ENCODE measurements at regions not wholly inside any gene's neighbourhood (a gene's known extent, or its start where the extent isn't known, plus 50 kb on each side); places are given as distances from the start of the nearest gene placed in this dataset.

GRCh38 chr17:72535346-72535745 is 414.5 kb downstream of the SOX9 start:
- Histone ChIP-seq H3K4me2 (no peak overlapping the region), H3K27me3 (no peaks in the 10 kb centered on the region), H3K4me3 (no peak overlapping the region), H2AFZ (no peak overlapping the region), H3K9me3 (ENCODE audit: low read depth) (no peaks in the 10 kb centered on the region), H3K9me2 (replicated peaks; ENCODE audit: insufficient read depth) (no peaks in the 10 kb centered on the region), H3K79me2 (peaks cover 91% of the 10 kb centered on the region), H4K20me1 (ENCODE audit: insufficient read depth, poor library complexity, severe bottlenecking) (no peaks in the 10 kb centered on the region), H3K36me3 (replicated peaks; ENCODE audit: insufficient read depth, low read depth) (no peaks in the 10 kb centered on the region), H3K4me1 (ENCODE audit: insufficient read depth) (peaks cover 14% of the 10 kb centered on the region), H3K27ac (no peak overlapping the region)
- no peak for DNase-seq (ENCODE audit: low spot score)
- WGBS (ENCODE audit: low lambda C conversion rate, missing lambda C conversion rate), result 83% methylated on average over 4 of the region's 4 CpGs
- TF ChIP-seq EZH2 (IDR thresholded peaks at IDR 0.05; ENCODE audit: borderline replicate concordance) (no peak), EZH2phosphoT487 (IDR thresholded peaks at IDR 0.05; ENCODE audit: low read depth, severe bottlenecking, unreplicated experiment) (no peak)
- TF ChIP-seq, protein P1, sequence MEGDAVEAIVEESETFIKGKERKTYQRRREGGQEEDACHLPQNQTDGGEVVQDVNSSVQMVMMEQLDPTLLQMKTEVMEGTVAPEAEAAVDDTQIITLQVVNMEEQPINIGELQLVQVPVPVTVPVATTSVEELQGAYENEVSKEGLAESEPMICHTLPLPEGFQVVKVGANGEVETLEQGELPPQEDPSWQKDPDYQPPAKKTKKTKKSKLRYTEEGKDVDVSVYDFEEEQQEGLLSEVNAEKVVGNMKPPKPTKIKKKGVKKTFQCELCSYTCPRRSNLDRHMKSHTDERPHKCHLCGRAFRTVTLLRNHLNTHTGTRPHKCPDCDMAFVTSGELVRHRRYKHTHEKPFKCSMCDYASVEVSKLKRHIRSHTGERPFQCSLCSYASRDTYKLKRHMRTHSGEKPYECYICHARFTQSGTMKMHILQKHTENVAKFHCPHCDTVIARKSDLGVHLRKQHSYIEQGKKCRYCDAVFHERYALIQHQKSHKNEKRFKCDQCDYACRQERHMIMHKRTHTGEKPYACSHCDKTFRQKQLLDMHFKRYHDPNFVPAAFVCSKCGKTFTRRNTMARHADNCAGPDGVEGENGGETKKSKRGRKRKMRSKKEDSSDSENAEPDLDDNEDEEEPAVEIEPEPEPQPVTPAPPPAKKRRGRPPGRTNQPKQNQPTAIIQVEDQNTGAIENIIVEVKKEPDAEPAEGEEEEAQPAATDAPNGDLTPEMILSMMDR (IDR thresholded peaks at IDR 0.05; ENCODE audit: poor library complexity), result no peak

DNA sequence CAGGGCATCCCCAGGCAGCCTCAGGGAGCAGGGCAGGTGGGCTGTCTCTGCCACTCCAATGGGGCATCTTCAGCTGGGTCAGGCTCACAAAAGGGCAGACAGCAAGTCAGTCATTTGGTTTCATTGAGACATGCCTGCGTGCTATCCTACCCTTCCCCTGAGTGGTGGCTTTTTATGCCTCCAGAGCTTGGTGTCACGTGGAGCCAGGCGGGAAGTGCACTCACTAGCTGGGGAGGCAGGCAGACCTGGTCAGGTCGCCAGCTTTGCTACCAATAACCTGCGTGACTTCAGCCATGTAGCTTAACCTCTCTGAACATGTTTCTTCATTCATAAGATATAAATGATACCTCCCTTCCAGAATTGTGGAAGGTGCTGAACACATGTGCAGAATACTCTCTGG is 415.0 kb downstream of the SOX9 start:
- Histone ChIP-seq H3K79me2 (peaks cover 86% of the 10 kb centered on the region), H3K27me3 (no peaks in the 10 kb centered on the region), H3K9me3 (ENCODE audit: low read depth) (no peaks in the 10 kb centered on the region), H4K20me1 (ENCODE audit: insufficient read depth, poor library complexity, severe bottlenecking) (no peaks in the 10 kb centered on the region), H2AFZ (no peak overlapping the region), H3K9me2 (replicated peaks; ENCODE audit: insufficient read depth) (no peaks in the 10 kb centered on the region), H3K4me3 (no peak overlapping the region), H3K27ac (no peak overlapping the region), H3K36me3 (replicated peaks; ENCODE audit: insufficient read depth, low read depth) (no peaks in the 10 kb centered on the region), H3K4me1 (ENCODE audit: insufficient read depth) (peaks cover 14% of the 10 kb centered on the region), H3K4me2 (no peak overlapping the region)
- no peak for DNase-seq (ENCODE audit: low spot score)
- WGBS (ENCODE audit: low lambda C conversion rate, missing lambda C conversion rate), result 94% methylated on average over 5 of the region's 5 CpGs
- TF ChIP-seq EZH2phosphoT487 (IDR thresholded peaks at IDR 0.05; ENCODE audit: low read depth, severe bottlenecking, unreplicated experiment) (no peak), EZH2 (IDR thresholded peaks at IDR 0.05; ENCODE audit: borderline replicate concordance) (no peak)
- TF ChIP-seq, protein P1 (IDR thresholded peaks at IDR 0.05; ENCODE audit: poor library complexity), result no peak

DNA sequence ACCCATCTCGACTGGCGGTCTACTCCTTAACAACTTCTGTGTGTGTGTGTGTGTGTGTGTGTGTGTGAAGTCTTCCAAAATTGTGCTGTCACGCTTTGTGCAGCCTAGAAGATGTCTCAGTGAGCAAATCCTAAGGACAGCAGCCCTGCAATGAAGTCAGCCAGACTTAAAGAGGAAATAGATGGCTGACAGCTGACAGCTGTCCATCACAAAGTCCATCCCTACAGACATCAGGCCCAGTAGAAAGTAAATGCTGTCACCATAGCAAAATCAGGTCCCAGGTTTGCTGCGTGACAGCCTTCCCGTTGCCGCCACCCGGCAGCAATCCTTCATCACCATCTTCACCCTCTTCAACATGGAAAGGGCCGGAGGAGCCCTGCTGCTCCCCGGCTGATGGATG is 416.0 kb downstream of the SOX9 start:
- Histone ChIP-seq H4K20me1 (ENCODE audit: insufficient read depth, poor library complexity, severe bottlenecking) (no peaks in the 10 kb centered on the region), H3K79me2 (peaks cover 80% of the 10 kb centered on the region), H3K4me2 (no peak overlapping the region), H3K9me3 (ENCODE audit: low read depth) (no peaks in the 10 kb centered on the region), H3K36me3 (replicated peaks; ENCODE audit: insufficient read depth, low read depth) (no peaks in the 10 kb centered on the region), H3K4me1 (ENCODE audit: insufficient read depth) (peaks cover 14% of the 10 kb centered on the region), H3K9me2 (replicated peaks; ENCODE audit: insufficient read depth) (no peaks in the 10 kb centered on the region), H2AFZ (no peak overlapping the region), H3K27ac (no peak overlapping the region), H3K27me3 (no peaks in the 10 kb centered on the region), H3K4me3 (no peak overlapping the region)
- 98% methylated on average over 9 of the region's 9 CpGs for WGBS (ENCODE audit: low lambda C conversion rate, missing lambda C conversion rate)
- DNase-seq (ENCODE audit: low spot score), result no peak
- TF ChIP-seq EZH2phosphoT487 (IDR thresholded peaks at IDR 0.05; ENCODE audit: low read depth, severe bottlenecking, unreplicated experiment) (no peak), EZH2 (IDR thresholded peaks at IDR 0.05; ENCODE audit: borderline replicate concordance) (no peak)
- TF ChIP-seq, protein P1 (IDR thresholded peaks at IDR 0.05; ENCODE audit: poor library complexity), result no peak

GRCh38 chr17:72538443-72538842 is 417.6 kb downstream of the SOX9 start:
- H3K27ac ChIP-seq, result no peak overlapping the region
- 89% methylated on average over 5 of the region's 5 CpGs for WGBS (ENCODE audit: low lambda C conversion rate, missing lambda C conversion rate)

More at GRCh38 chr17:72538443-72538842, 417.6 kb downstream of the SOX9 start:
- Histone ChIP-seq H3K36me3 (replicated peaks; ENCODE audit: insufficient read depth, low read depth) (no peaks in the 10 kb centered on the region), H3K4me3 (no peak overlapping the region), H3K9me3 (ENCODE audit: low read depth) (no peaks in the 10 kb centered on the region), H4K20me1 (ENCODE audit: insufficient read depth, poor library complexity, severe bottlenecking) (no peaks in the 10 kb centered on the region), H2AFZ (no peak overlapping the region), H3K4me2 (no peak overlapping the region), H3K4me1 (ENCODE audit: insufficient read depth) (peaks cover 14% of the 10 kb centered on the region), H3K79me2 (peaks cover 78% of the 10 kb centered on the region), H3K27me3 (no peaks in the 10 kb centered on the region), H3K9me2 (replicated peaks; ENCODE audit: insufficient read depth) (no peaks in the 10 kb centered on the region)
- DNase-seq (ENCODE audit: low spot score), result no peak
- TF ChIP-seq EZH2phosphoT487 (IDR thresholded peaks at IDR 0.05; ENCODE audit: low read depth, severe bottlenecking, unreplicated experiment) (no peak), EZH2 (IDR thresholded peaks at IDR 0.05; ENCODE audit: borderline replicate concordance) (no peak)
- TF ChIP-seq, protein P1 (IDR thresholded peaks at IDR 0.05; ENCODE audit: poor library complexity), result no peak
